ENCODE measurements at regions not wholly inside any gene's neighbourhood (a gene's known extent, or its start where the extent isn't known, plus 50 kb on each side); places are given as distances from the start of the nearest gene placed in this dataset.

GRCh38 chr4:14833053-14833452 lies 169.2 kb upstream of the CPEB2 start:
- TF ChIP-seq EP300 (IDR thresholded peaks at IDR 0.05) (no peak), CTCF (IDR thresholded peaks at IDR 0.05) (no peak)

Data from tibial nerve (tissue), 4 donors.